DMS114 treated with DMSO at 0.1 percent for 48 hours (cell line): ENCODE measurements at regions not wholly inside any gene's neighbourhood (a gene's known extent, or its start where the extent isn't known, plus 50 kb on each side); places are given as distances from the start of the nearest gene placed in this dataset.

Source experiments
- DNase-seq: peaks from one replicate; lab custom pipeline; 2025; ENCODE audit not compliant: unreplicated experiment; lab: John Stamatoyannopoulos, UW

GRCh38 chr14:44309331-44309730 lies 197.8 kb downstream of the FSCB start:
- no peak for DNase-seq

- no peak for DNase-seq
Observed at GRCh38 chr14:44300916-44301315, 206.2 kb downstream of the FSCB start.

DNA sequence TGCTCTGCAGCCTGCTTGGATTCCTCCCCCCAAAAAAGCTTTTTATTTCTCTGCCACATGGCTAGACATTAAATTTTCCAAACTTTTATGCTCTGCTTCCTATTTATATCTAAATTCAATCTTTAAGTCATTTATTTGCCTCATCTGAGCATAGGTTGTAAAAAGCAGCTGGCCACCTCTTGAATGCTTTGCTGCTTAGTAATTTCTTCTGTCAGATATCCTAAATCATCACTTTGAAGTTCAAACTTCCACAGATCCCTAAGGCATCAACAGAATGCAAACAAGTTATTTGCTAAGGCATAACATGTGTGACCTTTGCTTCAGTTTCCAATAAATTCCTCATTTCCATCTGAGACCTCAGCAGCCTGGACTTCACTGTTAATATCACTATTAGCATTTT lies 209.6 kb downstream of the FSCB start:
- DNase-seq, result no peak

DNA sequence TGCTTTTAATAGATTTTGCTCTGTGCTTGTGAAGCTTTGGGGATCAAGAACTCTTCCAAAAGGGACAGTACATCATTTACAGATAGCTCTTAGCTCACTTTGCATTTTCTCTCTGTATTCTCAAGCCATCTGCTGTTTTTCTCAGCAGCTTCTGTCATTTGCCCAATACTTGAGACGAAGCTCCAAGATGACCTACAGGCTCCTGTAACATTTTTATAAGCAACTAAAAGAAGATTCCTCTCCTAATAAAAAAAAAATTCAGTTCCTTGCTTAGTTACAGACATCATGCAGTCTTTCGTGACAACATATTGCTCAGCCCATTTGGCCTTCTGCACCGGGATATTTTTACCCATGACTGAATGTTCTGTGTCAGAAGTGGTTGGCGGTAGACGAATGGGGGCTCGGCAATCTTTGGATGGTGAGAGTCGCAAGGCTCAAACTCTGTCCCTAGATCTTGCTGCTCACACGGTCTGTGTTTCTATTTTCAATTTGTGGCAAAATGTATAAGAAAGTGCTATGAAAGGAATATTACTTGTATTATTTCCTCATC lies 215.6 kb downstream of the FSCB start:
- DNase-seq, result no peak

DNA sequence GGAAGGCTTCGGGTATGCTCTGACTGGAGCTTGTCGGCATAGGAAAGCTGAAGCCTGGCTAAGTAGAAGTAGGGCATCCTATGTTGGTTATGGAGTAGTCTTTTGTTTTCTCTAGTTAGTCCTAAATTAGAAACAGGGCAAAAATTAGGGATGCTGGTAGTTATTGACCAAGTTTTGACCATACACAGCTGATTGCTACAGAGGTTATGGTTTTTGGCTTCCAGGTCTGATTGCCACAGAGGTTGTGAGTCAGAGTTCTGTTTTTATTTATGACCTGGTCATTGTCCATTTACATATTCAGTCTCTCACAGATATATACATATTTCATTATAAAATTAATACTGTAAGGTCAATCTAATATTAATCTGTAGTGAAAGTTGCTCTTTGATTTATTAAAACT lies 219.2 kb downstream of the FSCB start:
- DNase-seq, result no peak

DNA sequence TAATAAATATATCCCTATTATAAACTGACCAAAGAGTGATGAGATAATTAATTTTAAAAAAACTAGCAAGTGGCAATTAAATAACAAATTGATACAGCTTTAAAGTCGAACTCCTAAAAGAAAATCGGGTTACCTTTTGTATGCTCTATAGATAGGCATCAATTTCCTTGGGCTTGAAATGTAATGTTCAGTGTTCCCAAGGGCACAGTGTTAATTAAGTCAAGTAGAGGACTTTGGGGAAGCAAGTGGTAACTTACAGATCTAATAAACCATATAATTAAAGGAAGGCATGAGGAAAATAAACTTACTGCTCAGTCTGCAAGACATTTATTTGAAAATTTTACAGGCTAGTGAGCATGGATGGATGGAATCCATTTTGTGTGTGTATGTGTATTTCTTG lies 220.9 kb downstream of the FSCB start:
- no peak for DNase-seq

- no peak for DNase-seq
Observed at GRCh38 chr14:44283836-44284235, 223.2 kb downstream of the FSCB start.

- DNase-seq, result no peak
Observed at GRCh38 chr14:44279357-44279756, 227.7 kb downstream of the FSCB start.

- no peak for DNase-seq
Observed at GRCh38 chr14:44271637-44272036, 235.4 kb downstream of the FSCB start.

GRCh38 chr14:44271006-44271405 lies 236.1 kb downstream of the FSCB start:
- DNase-seq, result no peak

DNA sequence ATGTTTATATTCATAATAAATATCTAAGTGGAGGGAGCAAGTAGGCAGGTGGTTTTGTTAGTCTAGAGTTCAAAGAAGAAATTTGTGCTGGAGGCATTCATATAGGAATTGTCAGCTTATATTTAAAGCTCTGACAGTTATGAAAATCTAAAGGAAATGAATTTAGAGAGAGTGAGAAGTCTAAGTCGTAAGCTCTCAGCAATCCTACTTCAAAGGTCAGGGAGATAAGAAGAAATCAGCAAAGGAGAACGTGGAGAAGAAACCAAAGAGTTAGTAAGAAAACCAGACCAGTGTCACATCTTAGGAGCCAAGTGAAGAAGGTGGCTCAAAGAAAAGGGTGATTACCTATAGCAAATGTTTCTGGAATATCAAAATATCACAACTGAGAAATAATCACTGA lies 241.8 kb downstream of the FSCB start:
- DNase-seq, result no peak

GRCh38 chr14:44215660-44216059 lies 291.4 kb downstream of the FSCB start:
- no peak for DNase-seq

DNA sequence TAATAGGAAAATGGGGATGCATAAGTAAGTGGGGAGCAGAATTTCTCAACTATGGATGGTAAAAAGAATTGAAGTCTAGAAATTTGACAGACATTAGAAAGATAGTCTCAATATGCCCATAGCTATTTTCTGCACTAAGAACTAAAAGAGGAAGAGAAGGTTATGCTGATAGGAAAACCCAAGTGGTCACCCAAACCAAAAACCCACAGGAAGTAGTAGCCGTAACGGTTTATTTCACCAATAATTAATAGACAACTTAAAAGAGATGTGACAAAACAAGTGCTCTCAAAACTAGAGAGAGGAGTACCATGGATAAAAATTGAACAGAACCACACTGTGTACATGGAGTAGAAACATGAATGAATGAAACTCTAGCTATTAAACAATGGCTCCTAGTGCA lies 295.4 kb downstream of the FSCB start:
- no peak for DNase-seq

DNA sequence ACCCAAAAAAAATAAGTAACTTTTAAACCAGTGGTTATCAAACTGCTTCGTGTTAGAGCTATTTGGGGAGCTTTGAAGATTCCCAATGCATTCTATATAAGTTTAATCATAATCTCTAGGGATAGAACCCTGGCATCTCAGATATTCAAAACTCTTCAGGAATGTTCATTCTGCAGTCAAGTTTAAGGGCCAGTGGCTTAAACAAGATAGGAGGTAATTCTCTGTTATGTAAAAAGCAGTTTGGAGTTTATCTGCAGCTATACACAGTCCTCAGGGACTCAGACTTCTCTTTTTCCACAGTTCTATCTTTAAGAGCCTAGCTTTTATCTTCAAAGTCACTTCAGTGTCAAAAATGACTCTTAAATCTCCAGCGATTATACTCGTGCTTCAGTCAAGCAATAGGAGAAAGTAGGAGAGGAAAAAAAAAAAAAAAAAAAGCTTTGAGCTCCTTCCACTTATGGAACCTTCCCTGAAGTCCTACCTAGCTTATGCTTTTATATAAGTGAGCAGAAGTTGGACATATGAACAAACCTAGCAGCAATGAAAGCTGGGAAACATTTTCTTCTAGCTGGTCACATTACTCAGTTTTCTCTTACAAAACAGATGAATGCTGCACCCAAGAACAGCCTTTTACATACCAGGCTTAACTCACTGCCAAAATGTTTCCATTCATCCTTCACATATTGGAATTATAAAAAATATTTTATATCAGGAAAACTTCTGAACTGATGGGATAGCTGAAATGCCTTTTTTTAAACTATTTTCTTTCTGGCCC lies 302.8 kb downstream of the FSCB start:
- DNase-seq, result peak; percentile 9

GRCh38 chr14:44180975-44181374 lies 326.1 kb downstream of the FSCB start:
- DNase-seq, result no peak

DNA sequence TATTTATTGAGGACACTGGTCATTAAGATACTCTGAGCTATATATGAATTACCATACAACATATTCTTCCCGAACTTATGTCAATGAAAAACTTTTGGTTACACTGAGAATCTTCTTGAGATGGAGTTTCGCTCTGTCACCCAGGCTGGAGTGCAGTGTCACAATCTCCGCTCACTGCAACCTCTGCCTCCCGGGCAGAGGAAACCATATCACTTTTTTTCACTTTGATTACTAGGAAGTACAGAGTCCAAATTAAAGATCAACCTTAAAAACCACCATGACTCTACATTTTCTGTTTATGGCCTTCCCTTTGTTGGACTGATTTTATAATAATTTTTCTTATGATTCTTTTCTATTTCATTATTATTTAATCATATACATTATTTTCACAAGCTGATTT lies 336.5 kb downstream of the FSCB start:
- no peak for DNase-seq

GRCh38 chr14:44170101-44170500 lies 337.0 kb downstream of the FSCB start:
- no peak for DNase-seq

GRCh38 chr14:44168566-44168965 lies 338.5 kb downstream of the FSCB start:
- no peak for DNase-seq

GRCh38 chr14:44166611-44167010 lies 340.5 kb downstream of the FSCB start:
- no peak for DNase-seq

GRCh38 chr14:44165936-44166335 lies 341.1 kb downstream of the FSCB start:
- no peak for DNase-seq

DNA sequence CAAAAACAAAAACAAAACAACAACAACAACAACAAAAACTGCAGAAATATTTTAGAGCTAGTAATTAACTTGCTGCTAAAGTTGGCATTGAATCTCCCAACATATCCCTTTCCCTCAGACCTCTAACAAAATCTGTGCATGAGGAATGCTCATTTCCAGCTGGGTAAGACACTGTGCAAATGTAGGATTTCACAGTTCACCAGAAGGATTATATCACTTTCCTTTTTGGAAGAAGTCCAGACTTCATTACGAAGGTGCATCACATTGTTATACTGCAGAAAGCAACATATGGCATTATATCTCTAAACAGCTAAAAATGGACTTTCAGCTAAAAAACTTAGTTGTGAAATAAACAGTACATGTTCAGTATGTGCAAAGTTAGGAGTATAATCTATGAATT lies 341.8 kb downstream of the FSCB start:
- no peak for DNase-seq

DNA sequence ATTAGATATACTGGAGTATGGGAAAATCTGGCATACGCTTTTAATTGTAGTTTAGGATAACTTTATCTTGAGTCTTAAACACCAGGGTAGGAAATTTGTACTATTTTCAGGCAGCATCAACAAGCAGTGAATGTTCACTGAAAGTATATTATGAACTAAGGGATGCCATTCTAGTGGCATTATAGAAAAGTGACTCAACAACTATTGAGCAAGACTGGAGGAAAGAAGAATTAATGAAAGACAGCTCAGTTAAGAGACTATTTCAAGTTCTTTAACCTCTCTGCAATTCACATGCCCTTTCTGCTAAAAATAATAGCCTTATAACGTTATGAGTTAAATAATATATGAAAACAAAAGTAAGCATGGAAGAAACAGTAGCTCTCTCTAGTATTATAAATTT lies 343.1 kb downstream of the FSCB start:
- no peak for DNase-seq

GRCh38 chr14:44162197-44162596 lies 344.9 kb downstream of the FSCB start:
- no peak for DNase-seq
